BE2C (cell line): ENCODE measurements at regions not wholly inside any gene's neighbourhood (a gene's known extent, or its start where the extent isn't known, plus 50 kb on each side); places are given as distances from the start of the nearest gene placed in this dataset.

Experiments
- DNase-seq: peaks from one replicate; pipeline ENCODE4 v3.0.0-alpha.2; 2020
- H3K27me3 ChIP-seq: fragments of 250-450 bp; sonication (Bioruptor Pico); 2 replicates; pipeline ENCODE4 v1.5.1; 2020; ENCODE audit warnings: mild to moderate bottlenecking
- H3K36me3 ChIP-seq: fragments of 250-450 bp; sonication (Bioruptor Pico); 2 replicates; pipeline ENCODE4 v1.5.1; 2020; ENCODE audit warnings: mild to moderate bottlenecking
- H3K4me1 ChIP-seq: fragments of 250-450 bp; sonication (Bioruptor Pico); 2 replicates; pipeline ENCODE4 v1.5.1; 2020
- H3K4me3 ChIP-seq: 2 replicates; pipeline ENCODE4 v1.5.1; 2011; ENCODE audit warnings: low read depth, low read length
- H3K9me3 ChIP-seq: fragments of 250-450 bp; sonication (Bioruptor Pico); 2 replicates; pipeline ENCODE4 v1.5.1; 2020
- CTCF ChIP-seq: IDR thresholded peaks from 2 replicates; pipeline ENCODE4 v1.5.1; 2012; ENCODE audit warnings: mild to moderate bottlenecking, low read depth, low read length

- TF ChIP-seq CTCF = no peak
- no peaks in the 10 kb centered on the region for H3K9me3 ChIP-seq
- H3K36me3 ChIP-seq = no peaks in the 10 kb centered on the region
- H3K27me3 ChIP-seq = no peaks in the 10 kb centered on the region
- no peaks in the 10 kb centered on the region for H3K4me1 ChIP-seq
- DNase-seq = no peak
- H3K4me3 ChIP-seq = no peak overlapping the region
Measured at GRCh38 chr11:22479971-22480720, 142.0 kb downstream of the SLC17A6 start.

DNA sequence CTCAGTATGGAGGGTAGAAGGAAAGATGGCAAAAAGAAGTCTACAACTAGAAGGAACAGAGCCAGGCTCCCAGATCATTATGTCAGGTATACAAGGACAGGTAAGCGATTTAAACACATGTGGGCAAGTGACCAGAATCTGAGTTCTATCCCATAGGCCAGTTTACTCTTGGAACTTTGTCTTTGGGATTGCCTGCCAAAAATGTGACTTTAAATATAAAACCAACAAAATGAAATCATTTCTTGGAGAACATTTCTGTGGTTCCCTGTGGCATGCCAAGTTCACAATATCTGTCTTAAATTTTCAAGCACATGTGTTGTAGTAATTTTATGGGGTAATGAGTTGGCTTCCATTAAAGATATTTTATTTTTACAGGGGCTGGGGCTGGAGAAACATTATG, 141.0 kb downstream of the SLC17A6 start:
- TF ChIP-seq CTCF = no peak
- H3K4me3 ChIP-seq = no peak overlapping the region
- DNase-seq = no peak
- H3K36me3 ChIP-seq = no peaks in the 10 kb centered on the region
- no peaks in the 10 kb centered on the region for H3K27me3 ChIP-seq
- no peaks in the 10 kb centered on the region for H3K4me1 ChIP-seq
- no peaks in the 10 kb centered on the region for H3K9me3 ChIP-seq

GRCh38 chr11:22478169-22478568, 140.0 kb downstream of the SLC17A6 start:
- H3K9me3 ChIP-seq = no peaks in the 10 kb centered on the region
- no peaks in the 10 kb centered on the region for H3K36me3 ChIP-seq
- no peaks in the 10 kb centered on the region for H3K27me3 ChIP-seq
- no peak overlapping the region for H3K4me3 ChIP-seq
- DNase-seq = no peak
- TF ChIP-seq CTCF = no peak
- no peaks in the 10 kb centered on the region for H3K4me1 ChIP-seq

- Histone ChIP-seq H3K4me1 (no peaks in the 10 kb centered on the region), H3K27me3 (no peaks in the 10 kb centered on the region), H3K36me3 (no peaks in the 10 kb centered on the region), H3K4me3 (no peak overlapping the region), H3K9me3 (no peaks in the 10 kb centered on the region)
- no peak for TF ChIP-seq CTCF
- no peak for DNase-seq
Measured at GRCh38 chr11:22477312-22477711, 139.1 kb downstream of the SLC17A6 start.

- no peak overlapping the region for H3K4me3 ChIP-seq
- H3K9me3 ChIP-seq = no peaks in the 10 kb centered on the region
- no peak for DNase-seq
- no peak for TF ChIP-seq CTCF
- H3K4me1 ChIP-seq = no peaks in the 10 kb centered on the region
- H3K36me3 ChIP-seq = no peaks in the 10 kb centered on the region
- H3K27me3 ChIP-seq = no peaks in the 10 kb centered on the region
Measured at GRCh38 chr11:22476589-22476988, 138.4 kb downstream of the SLC17A6 start.

- H3K36me3 ChIP-seq = no peaks in the 10 kb centered on the region
- no peak for TF ChIP-seq CTCF
Measured at GRCh38 chr11:22474616-22475015, 136.4 kb downstream of the SLC17A6 start.

More at GRCh38 chr11:22474616-22475015, 136.4 kb downstream of the SLC17A6 start:
- DNase-seq = no peak
- Histone ChIP-seq H3K27me3 (no peaks in the 10 kb centered on the region), H3K9me3 (no peaks in the 10 kb centered on the region), H3K4me3 (no peak overlapping the region), H3K4me1 (no peaks in the 10 kb centered on the region)
